ENCODE measurements at regions not wholly inside any gene's neighbourhood (a gene's known extent, or its start where the extent isn't known, plus 50 kb on each side); places are given as distances from the start of the nearest gene placed in this dataset.

GRCh38 chr1:30226648-30227047 lies 496.7 kb downstream of the MATN1 start:
- H3K4me3 ChIP-seq, result no peak overlapping the region
- no peaks in the 10 kb centered on the region for H4K20me1 ChIP-seq (ENCODE audit: control insufficient read depth, insufficient read depth)
- no peaks in the 10 kb centered on the region for H3K79me2 ChIP-seq (ENCODE audit: control insufficient read depth, insufficient read depth, low read length)
- H3K9ac ChIP-seq (ENCODE audit: control insufficient read depth, insufficient read depth, low read length), result no peak overlapping the region
- ATAC-seq (no peak), FAIRE-seq (no peak), DNase-seq (ENCODE audit: low read depth, low spot score) (no peak)
- ChIA-PET RAD21 (ENCODE audit: unreplicated experiment) (no interaction called here), SMC1A (ENCODE audit: uncharacterized antibody, unreplicated experiment) (no interaction called here), CTCF (no interaction called here), POLR2A (no interaction called here)
- TF ChIP-seq RAD21 (IDR thresholded peaks at IDR 0.05; ENCODE audit: insufficient read depth, low read depth, low read length) (no peak), HCFC1 (IDR thresholded peaks at IDR 0.05; ENCODE audit: low read length) (no peak), ZNF687 (IDR thresholded peaks at IDR 0.05) (no peak), MYC (IDR thresholded peaks at IDR 0.05; ENCODE audit: insufficient read depth, insufficient read length, insufficient replicate concordance, low read length, severe bottlenecking) (no peak), ZNF622 (IDR thresholded peaks at IDR 0.05) (no peak), NR2F1 (conservative IDR thresholded peaks at IDR 0.05) (no peak), SREBF2 (IDR thresholded peaks at IDR 0.05; ENCODE audit: low read length) (no peak), BACH1 (IDR thresholded peaks at IDR 0.05; ENCODE audit: borderline replicate concordance) (no peak), CEBPZ (IDR thresholded peaks at IDR 0.05; ENCODE audit: low read depth, low read length) (no peak), RB1 (IDR thresholded peaks at IDR 0.05; ENCODE audit: borderline replicate concordance) (no peak), RAD51 (IDR thresholded peaks at IDR 0.05) (no peak), SREBF1 (IDR thresholded peaks at IDR 0.05; ENCODE audit: low read length) (no peak)
- WGBS (ENCODE audit: insufficient coverage, insufficient replicate concordance, low lambda C conversion rate, missing lambda C conversion rate), result 19% methylated on average over 6 of the region's 6 CpGs
- no peaks in the 10 kb centered on the region for H3K9me3 ChIP-seq (replicated peaks; ENCODE audit: control insufficient read depth, insufficient read depth, low read length)
- in situ Hi-C loops (cut with MboI) (no loop called here), intact Hi-C loops (cut with micrococcal nuclease; ENCODE audit: unreplicated experiment) (no loop called here)
- H3K36me3 ChIP-seq (ENCODE audit: control insufficient read depth in 2 of 2, insufficient read depth in 2 of 2, low read length in 1 of 2), result no peaks in the 10 kb centered on the region
- H2AFZ ChIP-seq (ENCODE audit: control insufficient read depth, low read depth, low read length), result no peak overlapping the region
- BruUV-seq (replicated peaks), result no TSS peak
- H3K27ac ChIP-seq (ENCODE audit: control insufficient read depth, insufficient read depth), result no peak overlapping the region
- H3K27me3 ChIP-seq (replicated peaks in 1 of 2; ENCODE audit: control insufficient read depth in 2 of 2, insufficient read depth in 2 of 2, low read length in 1 of 2), result peaks cover 3% of the 10 kb centered on the region in 2 experiments; a peak in 3 of 4 replicates
- H3K4me1 ChIP-seq (ENCODE audit: control insufficient read depth, insufficient read depth, low read length), result no peaks in the 10 kb centered on the region
- H3K4me2 ChIP-seq (ENCODE audit: control insufficient read depth, insufficient read depth), result no peak overlapping the region
